T-helper 1 cell (primary cell): ENCODE measurements at regions not wholly inside any gene's neighbourhood (a gene's known extent, or its start where the extent isn't known, plus 50 kb on each side); places are given as distances from the start of the nearest gene placed in this dataset.

Source experiments
- DNase-seq, 5 donors: peaks; one replicate each; pipeline ENCODE4 v3.0.0-alpha.2; 2012 to 2020

DNA sequence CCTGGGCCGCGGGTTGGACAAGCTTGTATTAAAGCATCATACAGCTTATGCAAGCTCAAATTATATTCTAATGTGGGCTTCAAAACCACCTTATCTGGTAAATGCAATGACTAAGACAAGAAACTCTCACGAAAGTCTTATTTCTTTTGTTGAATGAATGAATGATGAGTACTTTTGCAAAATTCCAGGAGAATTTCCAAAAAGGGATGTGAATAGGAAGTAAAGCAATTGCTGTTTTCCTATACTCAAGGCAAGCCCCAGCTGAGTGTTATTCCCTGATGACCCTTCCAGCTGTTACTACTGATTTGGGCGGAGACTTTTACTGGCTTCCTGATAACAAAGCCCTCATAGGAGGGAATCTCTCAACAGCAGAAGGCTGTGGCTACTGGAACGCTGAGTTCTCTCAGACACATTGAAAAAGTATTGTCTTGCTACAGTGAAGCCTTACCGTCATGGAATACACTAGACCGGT lies 162.8 kb downstream of the SREK1 start:
- DNase-seq, result no peak

- DNase-seq, result peak in 1 of 5 donors; percentile 50
Measured at GRCh38 chr5:66307647-66308241, 163.6 kb downstream of the SREK1 start.

GRCh38 chr5:66312266-66312665 lies 168.2 kb downstream of the SREK1 start:
- DNase-seq, result no peak

DNA sequence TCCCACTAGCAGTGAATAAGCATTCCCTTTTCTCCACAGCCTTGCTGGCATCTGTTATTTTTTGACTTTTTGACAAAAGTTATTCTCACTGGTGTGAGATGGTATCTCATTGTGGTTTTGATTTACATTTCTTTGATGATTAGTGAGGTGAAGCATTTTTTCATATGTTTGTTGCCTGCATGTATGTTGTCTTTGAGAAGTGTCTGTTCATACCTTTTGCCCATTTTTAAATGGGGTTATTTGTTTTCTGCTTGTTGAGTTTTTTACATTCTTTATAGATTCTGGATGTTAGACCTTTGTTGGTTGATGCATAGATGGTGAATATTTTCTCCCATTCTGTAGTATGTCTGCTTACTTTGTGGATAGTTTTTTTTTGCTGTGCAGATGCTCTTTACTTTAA lies 171.7 kb downstream of the SREK1 start:
- no peak for DNase-seq

DNA sequence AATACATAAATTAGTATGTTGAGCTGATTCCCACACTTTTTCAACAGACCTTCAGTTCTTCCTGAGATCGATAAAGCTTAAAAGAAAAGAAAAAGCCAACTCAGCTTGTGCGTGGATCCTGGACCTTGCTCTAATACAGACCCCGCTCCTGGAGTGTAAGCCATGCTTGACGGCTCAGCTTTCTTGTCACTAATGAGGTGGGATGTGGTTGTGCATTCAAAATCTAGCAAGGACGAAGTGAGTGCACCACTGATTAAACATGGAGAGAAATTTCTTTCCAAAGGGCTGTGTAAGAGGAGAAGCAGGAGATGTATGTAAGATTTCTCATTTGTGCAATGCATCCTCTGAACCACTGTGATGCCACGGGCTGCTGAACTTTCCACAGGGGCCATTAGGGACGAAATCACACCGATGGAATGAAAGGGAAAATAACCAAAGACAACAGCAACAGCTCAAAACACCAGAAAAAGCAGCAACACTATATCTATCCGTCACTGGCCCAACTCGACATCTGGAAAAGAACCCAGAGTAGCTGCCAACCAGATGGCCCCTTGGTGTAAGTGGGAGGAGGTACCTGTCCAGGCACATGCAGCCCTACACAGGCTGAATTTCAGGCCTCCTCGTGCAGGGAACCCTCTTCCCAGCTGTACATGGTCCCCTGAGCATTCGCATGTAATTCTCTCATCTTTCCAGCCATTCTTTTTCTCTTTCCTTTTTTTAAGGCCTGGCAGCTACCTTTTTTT lies 178.9 kb downstream of the SREK1 start:
- no peak for DNase-seq

- DNase-seq, result no peak
Measured at GRCh38 chr5:66323529-66323895, 179.4 kb downstream of the SREK1 start.

- DNase-seq, result no peak
Measured at GRCh38 chr5:66324357-66324756, 180.3 kb downstream of the SREK1 start.

DNA sequence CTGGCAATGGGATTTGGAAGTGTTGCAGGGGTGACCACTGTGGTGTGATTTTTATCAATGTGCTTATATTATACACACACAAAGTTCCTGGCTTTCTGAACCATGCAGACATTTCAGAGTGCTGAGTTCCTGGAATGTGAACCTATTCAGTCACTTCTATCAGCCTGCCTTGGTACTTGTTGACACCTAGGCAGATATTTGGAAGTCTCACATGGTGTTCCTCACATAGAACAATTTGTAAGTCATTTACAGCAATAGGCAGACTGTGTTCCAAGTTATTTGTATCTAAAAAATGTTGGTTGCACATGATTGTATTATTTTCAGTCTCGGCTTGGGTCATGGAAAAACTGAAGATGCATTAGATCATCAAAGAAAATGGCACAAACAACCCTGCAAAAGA lies 182.2 kb downstream of the SREK1 start:
- no peak for DNase-seq

GRCh38 chr5:66327008-66327407 lies 182.9 kb downstream of the SREK1 start:
- no peak for DNase-seq

- DNase-seq, result no peak
Measured at GRCh38 chr5:66329078-66329477, 185.0 kb downstream of the SREK1 start.

- no peak for DNase-seq
Measured at GRCh38 chr5:66333192-66333591, 189.1 kb downstream of the SREK1 start.

GRCh38 chr5:66337626-66338226 lies 193.6 kb downstream of the SREK1 start:
- no peak for DNase-seq

DNA sequence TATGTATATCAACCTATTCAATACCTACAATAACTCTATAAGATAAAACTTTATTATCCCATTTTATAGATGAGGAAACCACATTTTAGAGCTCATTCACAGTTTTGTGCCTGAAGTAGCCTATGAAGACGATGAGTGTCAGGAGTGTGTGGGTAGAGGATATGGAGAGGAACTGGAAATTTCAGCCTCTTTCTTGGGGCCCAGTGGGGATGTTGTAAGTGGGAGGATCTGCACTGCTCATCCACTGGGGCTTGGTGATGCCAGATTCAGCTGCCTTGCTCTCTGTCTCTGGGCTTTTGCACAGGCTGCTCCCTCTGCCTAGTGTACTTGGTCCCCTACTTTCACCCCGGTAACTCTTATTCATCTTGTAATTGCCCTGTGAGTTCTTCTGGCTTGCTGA lies 194.7 kb downstream of the SREK1 start:
- no peak for DNase-seq

DNA sequence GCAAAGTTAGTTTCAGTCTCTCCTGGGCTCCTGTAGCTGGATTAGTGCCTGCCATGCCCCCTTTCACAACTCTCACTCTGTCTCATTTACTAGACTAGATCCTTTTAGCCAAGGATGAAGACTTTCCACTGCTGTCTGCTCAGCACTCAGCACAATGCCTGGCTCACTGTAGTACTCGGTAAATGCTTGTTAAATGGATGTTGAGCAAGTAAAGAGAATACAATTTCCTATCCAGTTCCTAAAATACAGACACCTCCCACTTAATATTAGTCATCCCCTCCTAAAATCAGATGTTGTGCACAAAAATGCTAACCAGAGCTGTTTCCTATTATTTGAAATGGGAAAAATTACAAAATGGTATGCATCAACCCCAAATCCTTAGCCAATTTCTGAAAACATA lies 195.8 kb downstream of the SREK1 start:
- no peak for DNase-seq

- DNase-seq, result no peak
Measured at GRCh38 chr5:66340786-66341185, 196.7 kb downstream of the SREK1 start.

DNA sequence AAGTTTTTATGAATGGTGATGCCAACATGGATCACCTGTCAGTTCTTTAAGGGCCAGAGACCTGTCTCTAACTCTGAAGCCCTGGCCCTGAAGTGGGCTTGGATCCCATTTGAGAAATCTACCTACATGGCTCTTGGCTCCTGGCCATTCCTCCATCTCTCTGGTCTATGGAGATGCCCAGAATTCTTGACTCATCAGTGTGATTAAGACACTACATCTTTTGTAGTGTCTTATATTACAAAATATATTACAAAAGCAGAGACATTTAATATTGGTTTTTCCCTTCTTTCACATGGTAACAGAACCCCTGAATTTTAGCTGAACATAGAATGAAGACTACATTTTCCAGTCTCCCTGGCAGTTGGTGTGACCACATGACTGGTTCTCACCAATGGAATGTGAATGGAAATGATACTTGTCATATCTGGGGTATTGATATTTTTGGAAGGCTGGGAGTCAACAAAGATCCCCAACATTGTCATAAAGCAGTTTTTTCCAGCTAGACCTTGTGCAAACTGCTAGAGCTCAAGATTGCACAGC lies 198.3 kb downstream of the SREK1 start:
- no peak for DNase-seq

DNA sequence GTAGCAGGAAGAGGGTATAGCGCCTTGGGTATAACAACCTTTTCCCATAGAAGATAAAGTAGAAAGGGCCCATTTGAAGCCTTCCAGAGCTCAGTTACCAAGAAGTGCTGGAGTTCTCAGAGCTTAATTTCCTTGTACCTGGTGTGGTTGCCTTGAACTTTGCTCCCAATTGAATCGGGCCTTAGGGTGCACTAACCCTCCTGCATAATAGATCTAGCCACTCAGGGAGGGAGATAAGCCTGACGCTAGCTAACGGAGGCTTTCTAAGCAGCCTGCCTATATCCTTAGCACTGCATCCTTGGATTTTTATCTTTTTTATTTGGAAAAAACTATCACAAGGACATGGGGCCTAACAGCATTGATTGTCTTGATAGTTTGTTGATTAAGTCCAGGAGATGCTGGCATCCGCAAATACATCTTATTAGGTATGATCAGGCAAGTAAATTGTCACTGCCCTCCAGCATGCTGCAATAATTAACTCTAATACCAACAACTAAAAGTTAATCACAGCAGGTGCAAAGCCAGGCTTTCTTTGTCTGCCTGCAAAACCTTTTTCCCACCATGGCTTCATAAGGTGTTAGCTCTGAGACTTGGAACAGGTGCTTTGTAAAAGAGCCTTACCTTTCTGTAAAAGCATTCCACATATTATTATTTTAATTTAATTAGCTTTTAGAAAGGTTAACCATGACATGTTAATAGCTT lies 199.4 kb downstream of the SREK1 start:
- DNase-seq, result no peak

GRCh38 chr5:66344544-66344943 lies 200.4 kb downstream of the SREK1 start:
- DNase-seq, result no peak

DNA sequence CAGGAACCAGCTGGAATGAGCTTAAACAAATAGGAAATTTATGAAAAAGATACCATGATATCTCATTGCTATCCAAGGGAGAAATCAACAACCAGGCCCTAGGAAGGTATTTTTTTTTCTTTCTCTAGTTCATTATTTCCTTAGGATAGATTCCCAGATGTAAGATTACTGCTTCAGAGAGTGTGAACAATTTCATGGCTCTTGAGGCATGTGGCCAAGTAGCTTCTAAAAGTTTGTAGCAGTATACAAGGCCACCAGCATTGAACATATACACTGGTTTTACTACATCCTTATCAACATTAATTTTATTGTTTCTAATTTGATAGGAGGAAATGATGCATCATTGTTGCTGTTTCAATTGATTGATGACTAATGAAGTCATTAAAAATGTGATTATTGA lies 201.2 kb downstream of the SREK1 start:
- DNase-seq, result no peak

GRCh38 chr5:66346869-66347268 lies 202.8 kb downstream of the SREK1 start:
- DNase-seq, result no peak

GRCh38 chr5:66348387-66349125 lies 204.5 kb downstream of the SREK1 start:
- no peak for DNase-seq

- no peak for DNase-seq
Measured at GRCh38 chr5:66351813-66352212, 207.7 kb downstream of the SREK1 start.

DNA sequence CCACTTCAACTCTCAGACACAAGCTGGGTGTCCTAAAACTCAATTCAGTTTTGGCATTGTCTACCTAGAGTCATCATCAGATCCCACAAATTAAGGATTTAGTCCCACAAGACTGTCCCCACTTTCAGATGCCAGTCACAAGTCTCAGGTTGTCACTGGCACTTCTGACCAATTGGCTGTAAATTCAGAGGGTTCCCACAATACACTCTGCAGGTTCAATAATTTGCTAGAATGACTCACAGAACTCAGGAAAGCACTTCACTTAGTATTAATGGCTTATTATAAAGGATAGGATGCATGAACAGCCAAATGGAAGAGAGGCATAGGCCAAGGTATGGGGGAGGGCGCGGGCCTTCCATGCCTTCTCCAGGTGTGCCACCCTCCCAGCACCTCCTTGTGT lies 209.1 kb downstream of the SREK1 start:
- DNase-seq, result no peak
